CD4-positive, CD25-positive, alpha-beta regulatory T cell (primary cell): ENCODE measurements at regions not wholly inside any gene's neighbourhood (a gene's known extent, or its start where the extent isn't known, plus 50 kb on each side); places are given as distances from the start of the nearest gene placed in this dataset.

ENCODE experiments used
- ATAC-seq, 2 donors: fragments of 150-1000 bp; cut with Tn5 transposase; one replicate each; pipeline ENCODE4 v1.10.0; 2021; ENCODE audit warnings: low read depth in 2 of 2, moderate number of reproducible peaks in 2 of 2, moderate library complexity in 1 of 2
- DNase-seq, 3 donors: peaks; one replicate each; pipeline versions ENCODE4 v3.0.0 to v3.0.0-alpha.2; 2012 to 2022; ENCODE audit warnings: mixed read lengths in 1 of 3
- H3K27ac ChIP-seq: one replicate; pipeline ENCODE4 v1.7.0; 2013; ENCODE audit warnings: mild to moderate bottlenecking, low read length; ENCODE audit not compliant: insufficient read depth, poor library complexity, severe bottlenecking
- H3K27me3 ChIP-seq: one replicate; pipeline ENCODE4 v1.7.0; 2013; ENCODE audit warnings: low read length; ENCODE audit not compliant: control insufficient read depth, insufficient read depth
- H3K36me3 ChIP-seq: one replicate; pipeline ENCODE4 v1.7.0; 2013; ENCODE audit warnings: mild to moderate bottlenecking, low read length, moderate library complexity; ENCODE audit not compliant: control insufficient read depth, insufficient read depth
- H3K4me1 ChIP-seq: 2 replicates; pipeline ENCODE4 v1.7.0; 2013; ENCODE audit warnings: mild to moderate bottlenecking, low read length; ENCODE audit not compliant: insufficient read depth, control insufficient read depth, poor library complexity, severe bottlenecking
- H3K4me3 ChIP-seq: one replicate; pipeline ENCODE4 v1.7.0; 2013; ENCODE audit warnings: low read depth, mild to moderate bottlenecking, low read length, moderate library complexity
- H3K9me3 ChIP-seq, 2 experiments: 1 replicate in 1 of 2; 2 replicates in 1 of 2; pipeline ENCODE4 v1.7.0; 2013; ENCODE audit warnings: low read length in 2 of 2, mild to moderate bottlenecking in 1 of 2, moderate library complexity in 1 of 2; ENCODE audit not compliant: control insufficient read depth in 2 of 2
- H3K27ac Mint-ChIP-seq, 3 donors: one replicate each; pipeline ENCODE4 v1.8.0; 2020 to 2022; ENCODE audit warnings: mild to moderate bottlenecking in 3 of 3, mixed read lengths in 3 of 3, moderate library complexity in 2 of 3
- H3K27me3 Mint-ChIP-seq: one replicate; pipeline ENCODE4 v1.8.0; 2022; ENCODE audit warnings: mild to moderate bottlenecking, mixed read lengths
- H3K36me3 Mint-ChIP-seq: one replicate; pipeline ENCODE4 v1.8.0; 2020; ENCODE audit warnings: mixed read lengths
- H3K4me1 Mint-ChIP-seq, 4 donors: one replicate each; pipeline ENCODE4 v1.8.0; 2020 to 2022; ENCODE audit warnings: mixed read lengths in 4 of 4, mild to moderate bottlenecking in 1 of 4
- H3K4me3 Mint-ChIP-seq, 4 donors: one replicate each; pipeline ENCODE4 v1.8.0; 2020 to 2022; ENCODE audit warnings: mild to moderate bottlenecking in 4 of 4, mixed read lengths in 4 of 4, moderate library complexity in 3 of 4
- H3K9me3 Mint-ChIP-seq, 7 donors: one replicate each; pipeline ENCODE4 v1.8.0; 2020 to 2022; ENCODE audit warnings: mixed read lengths in 7 of 7, mild to moderate bottlenecking in 3 of 7, moderate library complexity in 2 of 7

- H3K4me3 ChIP-seq, result no peak overlapping the region
- Mint-ChIP-seq H3K9me3 (peaks cover 0 to 4% (median 2%) of the 10 kb centered on the region in 7 donors), H3K4me3 (no peak overlapping the region), H3K4me1 (no peaks in the 10 kb centered on the region), H3K36me3 (no peaks in the 10 kb centered on the region), H3K27me3 (peaks cover 11% of the 10 kb centered on the region), H3K27ac (no peak overlapping the region)
- peaks cover 2% of the 10 kb centered on the region for H3K27me3 ChIP-seq
- DNase-seq, result no peak
- no peaks in the 10 kb centered on the region for H3K36me3 ChIP-seq
- no peak overlapping the region for H3K27ac ChIP-seq
- no peaks in the 10 kb centered on the region for H3K4me1 ChIP-seq
- H3K9me3 ChIP-seq, result no peaks in the 10 kb centered on the region
- no peak for ATAC-seq
These were observed 60.0 kb upstream of the ST8SIA2 start for GRCh38 chr15:92333709-92334108.

GRCh38 chr15:92336419-92336987, 57.2 kb upstream of the ST8SIA2 start:
- no peaks in the 10 kb centered on the region for H3K36me3 Mint-ChIP-seq
- peaks cover 11% of the 10 kb centered on the region for H3K27me3 Mint-ChIP-seq

GRCh38 chr15:92339361-92339760, 54.3 kb upstream of the ST8SIA2 start:
- H3K27me3 Mint-ChIP-seq, result peaks cover 7% of the 10 kb centered on the region

More at GRCh38 chr15:92336419-92336987, 57.2 kb upstream of the ST8SIA2 start:
- DNase-seq (no peak), ATAC-seq (no peak)
- no peaks in the 10 kb centered on the region for H3K36me3 ChIP-seq
- Mint-ChIP-seq H3K27ac (no peak overlapping the region), H3K4me3 (no peak overlapping the region), H3K9me3 (peaks cover 0 to 4% (median 2%) of the 10 kb centered on the region in 7 donors), H3K4me1 (no peaks in the 10 kb centered on the region)
- H3K9me3 ChIP-seq, result no peaks in the 10 kb centered on the region
- peaks cover 2% of the 10 kb centered on the region for H3K27me3 ChIP-seq
- no peaks in the 10 kb centered on the region for H3K4me1 ChIP-seq
- no peak overlapping the region for H3K27ac ChIP-seq
- H3K4me3 ChIP-seq, result no peak overlapping the region

More at GRCh38 chr15:92339361-92339760, 54.3 kb upstream of the ST8SIA2 start:
- Histone ChIP-seq H3K36me3 (no peaks in the 10 kb centered on the region), H3K4me1 (no peaks in the 10 kb centered on the region), H3K27me3 (peaks cover 2% of the 10 kb centered on the region), H3K9me3 (no peaks in the 10 kb centered on the region), H3K27ac (no peak overlapping the region), H3K4me3 (no peak overlapping the region)
- H3K9me3 Mint-ChIP-seq, result no peaks in the 10 kb centered on the region
- DNase-seq, result no peak
- H3K4me3 Mint-ChIP-seq, result no peak overlapping the region
- no peaks in the 10 kb centered on the region for H3K4me1 Mint-ChIP-seq
- no peak for ATAC-seq
- H3K27ac Mint-ChIP-seq, result no peak overlapping the region
- no peaks in the 10 kb centered on the region for H3K36me3 Mint-ChIP-seq
